ENCODE measurements at regions not wholly inside any gene's neighbourhood (a gene's known extent, or its start where the extent isn't known, plus 50 kb on each side); places are given as distances from the start of the nearest gene placed in this dataset.

- Histone ChIP-seq H2AFZ (ENCODE audit: low read depth, low read length) (no peak overlapping the region), H3K79me2 (ENCODE audit: insufficient read depth, low read length) (no peaks in the 10 kb centered on the region), H3K27me3 (ENCODE audit: insufficient read depth, low read length, poor library complexity) (no peaks in the 10 kb centered on the region), H4K20me1 (ENCODE audit: insufficient read depth, low read length) (no peaks in the 10 kb centered on the region), H3K4me2 (ENCODE audit: insufficient read depth, low read length) (no peak overlapping the region), H3K36me3 (ENCODE audit: insufficient read depth, low read length) (no peaks in the 10 kb centered on the region), H3K9ac (ENCODE audit: low read depth, low read length) (no peak overlapping the region), H3K4me3 (ENCODE audit: low read depth in 1 of 2, low read length in 2 of 2) (no peak overlapping the region), H3K27ac (ENCODE audit: low read length) (no peak overlapping the region), H3K9me3 (ENCODE audit: insufficient read depth, low read length, severe bottlenecking) (no peaks in the 10 kb centered on the region), H3K4me1 (ENCODE audit: insufficient read depth, low read length) (peaks cover 7% of the 10 kb centered on the region)
- TF ChIP-seq EZH2 (IDR thresholded peaks at IDR 0.05; ENCODE audit: borderline replicate concordance, low read depth, low read length, severe bottlenecking) (no peak), CTCF (IDR thresholded peaks at IDR 0.05; ENCODE audit: borderline replicate concordance, extremely low read depth, low read length, poor library complexity, severe bottlenecking) (no peak)
- ATAC-seq (ENCODE audit: insufficient read depth, low read depth) (no peak), DNase-seq (no peak)
These were observed 261.3 kb downstream of the TMEM167A start for GRCh38 chr5:82815871-82816270.

GRCh38 chr5:82813861-82814260, 263.3 kb downstream of the TMEM167A start:
- DNase-seq (no peak), ATAC-seq (ENCODE audit: insufficient read depth, low read depth) (no peak)
- Histone ChIP-seq H3K9ac (ENCODE audit: low read depth, low read length) (no peak overlapping the region), H3K4me3 (ENCODE audit: low read depth in 1 of 2, low read length in 2 of 2) (no peak overlapping the region), H3K36me3 (ENCODE audit: insufficient read depth, low read length) (no peaks in the 10 kb centered on the region), H3K4me2 (ENCODE audit: insufficient read depth, low read length) (no peak overlapping the region), H4K20me1 (ENCODE audit: insufficient read depth, low read length) (no peaks in the 10 kb centered on the region), H2AFZ (ENCODE audit: low read depth, low read length) (no peak overlapping the region), H3K9me3 (ENCODE audit: insufficient read depth, low read length, severe bottlenecking) (no peaks in the 10 kb centered on the region), H3K27me3 (ENCODE audit: insufficient read depth, low read length, poor library complexity) (no peaks in the 10 kb centered on the region), H3K4me1 (ENCODE audit: insufficient read depth, low read length) (no peaks in the 10 kb centered on the region), H3K79me2 (ENCODE audit: insufficient read depth, low read length) (no peaks in the 10 kb centered on the region), H3K27ac (ENCODE audit: low read length) (no peak overlapping the region)
- no peak for TF ChIP-seq CTCF (IDR thresholded peaks at IDR 0.05; ENCODE audit: borderline replicate concordance, extremely low read depth, low read length, poor library complexity, severe bottlenecking)
- TF ChIP-seq EZH2 (IDR thresholded peaks at IDR 0.05; ENCODE audit: borderline replicate concordance, low read depth, low read length, severe bottlenecking): no peak

- no peak overlapping the region for H3K4me3 ChIP-seq (ENCODE audit: low read depth in 1 of 2, low read length in 2 of 2)
- no peak for TF ChIP-seq EZH2 (IDR thresholded peaks at IDR 0.05; ENCODE audit: borderline replicate concordance, low read depth, low read length, severe bottlenecking)
- TF ChIP-seq CTCF (IDR thresholded peaks at IDR 0.05; ENCODE audit: borderline replicate concordance, extremely low read depth, low read length, poor library complexity, severe bottlenecking): no peak
These were observed 264.6 kb downstream of the TMEM167A start for GRCh38 chr5:82812575-82812974.

GRCh38 chr5:82811490-82811889, 265.7 kb downstream of the TMEM167A start:
- H3K9me3 ChIP-seq (ENCODE audit: insufficient read depth, low read length, severe bottlenecking): no peaks in the 10 kb centered on the region
- no peaks in the 10 kb centered on the region for H3K36me3 ChIP-seq (ENCODE audit: insufficient read depth, low read length)
- H3K79me2 ChIP-seq (ENCODE audit: insufficient read depth, low read length): no peaks in the 10 kb centered on the region
- no peaks in the 10 kb centered on the region for H3K4me1 ChIP-seq (ENCODE audit: insufficient read depth, low read length)
- no peak overlapping the region for H3K27ac ChIP-seq (ENCODE audit: low read length)
- H3K9ac ChIP-seq (ENCODE audit: low read depth, low read length): no peak overlapping the region
- H3K27me3 ChIP-seq (ENCODE audit: insufficient read depth, low read length, poor library complexity): no peaks in the 10 kb centered on the region
- TF ChIP-seq EZH2 (IDR thresholded peaks at IDR 0.05; ENCODE audit: borderline replicate concordance, low read depth, low read length, severe bottlenecking) (no peak), CTCF (IDR thresholded peaks at IDR 0.05; ENCODE audit: borderline replicate concordance, extremely low read depth, low read length, poor library complexity, severe bottlenecking) (no peak)
- H3K4me2 ChIP-seq (ENCODE audit: insufficient read depth, low read length): no peak overlapping the region
- no peak overlapping the region for H2AFZ ChIP-seq (ENCODE audit: low read depth, low read length)
- H4K20me1 ChIP-seq (ENCODE audit: insufficient read depth, low read length): no peaks in the 10 kb centered on the region
- H3K4me3 ChIP-seq (ENCODE audit: low read depth in 1 of 2, low read length in 2 of 2): no peak overlapping the region
- ATAC-seq (ENCODE audit: insufficient read depth, low read depth): no peak
- no peak for DNase-seq

More at GRCh38 chr5:82812575-82812974, 264.6 kb downstream of the TMEM167A start:
- H3K9me3 ChIP-seq (ENCODE audit: insufficient read depth, low read length, severe bottlenecking): no peaks in the 10 kb centered on the region
- H3K4me2 ChIP-seq (ENCODE audit: insufficient read depth, low read length): no peak overlapping the region
- H3K4me1 ChIP-seq (ENCODE audit: insufficient read depth, low read length): no peaks in the 10 kb centered on the region
- no peak for DNase-seq
- H3K9ac ChIP-seq (ENCODE audit: low read depth, low read length): no peak overlapping the region
- H3K27me3 ChIP-seq (ENCODE audit: insufficient read depth, low read length, poor library complexity): no peaks in the 10 kb centered on the region
- no peaks in the 10 kb centered on the region for H4K20me1 ChIP-seq (ENCODE audit: insufficient read depth, low read length)
- no peak overlapping the region for H3K27ac ChIP-seq (ENCODE audit: low read length)
- H3K79me2 ChIP-seq (ENCODE audit: insufficient read depth, low read length): no peaks in the 10 kb centered on the region
- no peak for ATAC-seq (ENCODE audit: insufficient read depth, low read depth)
- H3K36me3 ChIP-seq (ENCODE audit: insufficient read depth, low read length): no peaks in the 10 kb centered on the region
- no peak overlapping the region for H2AFZ ChIP-seq (ENCODE audit: low read depth, low read length)

Measured in DND-41 (cell line).